Esophagus squamous epithelium (tissue), 5 donors: ENCODE measurements at regions not wholly inside any gene's neighbourhood (a gene's known extent, or its start where the extent isn't known, plus 50 kb on each side); places are given as distances from the start of the nearest gene placed in this dataset.

ENCODE experiments used
- DNase-seq: peaks from one replicate; lab custom pipeline; 2025; lab: John Stamatoyannopoulos, UW
- H3K27ac ChIP-seq, 4 donors: fragments of 200-600 bp; sonication (generic); one replicate each; pipeline ENCODE4 v1.5.1; 2016 to 2019; ENCODE audit warnings: mild to moderate bottlenecking in 1 of 4
- H3K27me3 ChIP-seq, 4 donors: fragments of 200-600 bp; sonication (generic); 1 replicate in 3 of 4; 2 replicates in 1 of 4; pipeline versions ENCODE4 v1.5.1 to v1.6.0; 2017 to 2021; ENCODE audit warnings: antibody characterized with exemption in 1 of 4
- H3K36me3 ChIP-seq, 3 donors: fragments of 200-600 bp; sonication (generic); one replicate each; pipeline ENCODE4 v1.5.1; 2016 to 2019
- H3K4me1 ChIP-seq, 3 donors: fragments of 200-600 bp; sonication (generic); one replicate each; pipeline ENCODE4 v1.5.1; 2017 to 2019
- H3K4me3 ChIP-seq, 4 donors: fragments of 200-600 bp; sonication (generic); 1 replicate in 3 of 4; 2 replicates in 1 of 4; pipeline ENCODE4 v1.5.1; 2016 to 2019; ENCODE audit warnings: mild to moderate bottlenecking in 2 of 4, moderate library complexity in 1 of 4
- H3K9me3 ChIP-seq, 3 donors: fragments of 200-600 bp; sonication (generic); one replicate each; pipeline ENCODE4 v1.5.1; 2016 to 2019
- POLR2A ChIP-seq, 4 donors: fragments of 450-650 bp; IDR thresholded peaks; one replicate each; pipeline ENCODE4 v1.6.1; 2017; ENCODE audit warnings: antibody characterized with exemption in 4 of 4, mild to moderate bottlenecking in 4 of 4, moderate library complexity in 3 of 4
- WGBS, 2 donors: methylation state at CpG; one replicate each; pipeline ENCODE4 v1.1.5; 2018; 5-methylcytosine and 5-hydroxymethylcytosine counted together
- intact Hi-C: fragments of 100-400 bp; cut with DNase I; formaldehyde crosslinking; loops from one replicate; pipeline ENCODE4 v1.15.0; 2022
- TF ChIP-seq, protein P1 (sequence below), 6 experiments: fragments of 450-650 bp in 4 of 6; fragments of 200-600 bp in 2 of 6; sonication (generic) in 2 of 6; IDR thresholded peaks; one replicate each; pipeline ENCODE4 v1.5.1; 2016 to 2019; ENCODE audit warnings: antibody characterized with exemption in 6 of 6, mild to moderate bottlenecking in 4 of 6, moderate library complexity in 4 of 6
- donor health status: DM: yes; HTN: yes; CAD: no.

- no peaks in the 10 kb centered on the region for H3K36me3 ChIP-seq
- H3K4me3 ChIP-seq, result no peak overlapping the region
- 57 to 75% methylated on average over 3 of the region's 3 CpGs for WGBS, 2 donors
- no peak for DNase-seq
- H3K9me3 ChIP-seq, result no peaks in the 10 kb centered on the region
- H3K27ac ChIP-seq, result no peak overlapping the region
- intact Hi-C loops, result no loop called here
- H3K27me3 ChIP-seq, result peaks cover 5 to 97% (median 19%) of the 10 kb centered on the region in 4 donors
- TF ChIP-seq, protein P1, sequence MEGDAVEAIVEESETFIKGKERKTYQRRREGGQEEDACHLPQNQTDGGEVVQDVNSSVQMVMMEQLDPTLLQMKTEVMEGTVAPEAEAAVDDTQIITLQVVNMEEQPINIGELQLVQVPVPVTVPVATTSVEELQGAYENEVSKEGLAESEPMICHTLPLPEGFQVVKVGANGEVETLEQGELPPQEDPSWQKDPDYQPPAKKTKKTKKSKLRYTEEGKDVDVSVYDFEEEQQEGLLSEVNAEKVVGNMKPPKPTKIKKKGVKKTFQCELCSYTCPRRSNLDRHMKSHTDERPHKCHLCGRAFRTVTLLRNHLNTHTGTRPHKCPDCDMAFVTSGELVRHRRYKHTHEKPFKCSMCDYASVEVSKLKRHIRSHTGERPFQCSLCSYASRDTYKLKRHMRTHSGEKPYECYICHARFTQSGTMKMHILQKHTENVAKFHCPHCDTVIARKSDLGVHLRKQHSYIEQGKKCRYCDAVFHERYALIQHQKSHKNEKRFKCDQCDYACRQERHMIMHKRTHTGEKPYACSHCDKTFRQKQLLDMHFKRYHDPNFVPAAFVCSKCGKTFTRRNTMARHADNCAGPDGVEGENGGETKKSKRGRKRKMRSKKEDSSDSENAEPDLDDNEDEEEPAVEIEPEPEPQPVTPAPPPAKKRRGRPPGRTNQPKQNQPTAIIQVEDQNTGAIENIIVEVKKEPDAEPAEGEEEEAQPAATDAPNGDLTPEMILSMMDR (IDR thresholded peaks at IDR 0.05), result no peak
- no peak for TF ChIP-seq POLR2A (IDR thresholded peaks at IDR 0.05)
- H3K4me1 ChIP-seq, result peaks cover 0 to 15% (median 6%) of the 10 kb centered on the region in 3 donors
These were observed 169.3 kb upstream of the CACNA1E start for GRCh38 chr1:181314010-181314409.

- TF ChIP-seq, protein P1 (IDR thresholded peaks at IDR 0.05), result no peak
- TF ChIP-seq POLR2A (IDR thresholded peaks at IDR 0.05), result no peak
- no peak overlapping the region for H3K4me3 ChIP-seq
- H3K4me1 ChIP-seq, result peaks cover 0 to 15% (median 6%) of the 10 kb centered on the region in 3 donors
- H3K27ac ChIP-seq, result no peak overlapping the region
- no peaks in the 10 kb centered on the region for H3K36me3 ChIP-seq
- no peak for DNase-seq
- H3K27me3 ChIP-seq, result peaks cover 5 to 98% (median 21%) of the 10 kb centered on the region in 4 donors
- intact Hi-C loops, result no loop called here
- WGBS, 2 donors, result 10 to 19% methylated on average over 4 to 5 of the region's 6 CpGs
- no peaks in the 10 kb centered on the region for H3K9me3 ChIP-seq
These were observed 168.4 kb upstream of the CACNA1E start for GRCh38 chr1:181314959-181315358.

DNA sequence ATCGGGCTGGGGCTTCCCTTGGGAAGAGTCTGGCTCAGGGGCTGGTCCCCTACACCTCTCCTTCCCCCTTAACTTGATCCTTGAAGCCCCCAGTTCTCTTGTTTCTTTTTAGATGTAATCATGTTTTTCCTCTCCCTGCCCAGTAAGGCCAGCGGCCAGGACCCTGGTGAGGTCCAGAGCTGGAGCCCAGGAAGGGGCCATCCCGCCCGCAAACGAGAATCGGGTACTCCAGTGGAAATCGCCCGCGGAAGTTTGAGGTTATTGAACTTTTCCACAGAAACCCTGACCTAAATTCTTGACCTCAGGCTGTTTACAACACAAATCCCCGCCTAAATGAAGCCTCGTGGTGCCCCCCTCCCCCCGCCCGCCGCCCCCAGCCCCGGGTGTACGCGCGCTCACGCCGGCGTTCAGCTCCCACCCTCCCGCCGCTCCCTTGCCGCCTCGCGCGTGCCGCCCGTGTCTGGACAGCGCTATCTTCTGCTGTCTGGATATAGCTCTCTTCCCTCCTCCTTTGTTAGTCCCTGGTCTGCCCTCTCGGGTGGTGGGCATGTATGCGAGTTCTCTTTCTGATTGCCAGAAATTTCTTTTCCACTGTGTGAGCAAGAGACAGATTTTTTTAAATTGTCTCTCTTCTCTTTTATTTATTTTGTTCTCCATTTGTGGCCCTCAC is 165.9 kb upstream of the CACNA1E start:
- Histone ChIP-seq H3K27ac (no peak overlapping the region), H3K4me1 (peaks cover 0 to 15% (median 6%) of the 10 kb centered on the region in 3 donors), H3K9me3 (no peaks in the 10 kb centered on the region), H3K4me3 (peak overlapping the region in 1 of 4 donors; percentile 16), H3K27me3 (peaks cover 5 to 93% (median 21%) of the 10 kb centered on the region in 4 donors), H3K36me3 (no peaks in the 10 kb centered on the region)
- intact Hi-C loops, result no loop called here
- TF ChIP-seq, protein P1 (IDR thresholded peaks at IDR 0.05), result no peak
- no peak for DNase-seq
- 2% methylated on average over 15 to 22 of the region's 32 CpGs for WGBS, 2 donors

- peaks cover 0 to 15% (median 6%) of the 10 kb centered on the region in 3 donors for H3K4me1 ChIP-seq
- H3K9me3 ChIP-seq, result no peaks in the 10 kb centered on the region
- no peaks in the 10 kb centered on the region for H3K36me3 ChIP-seq
- H3K27ac ChIP-seq, result no peak overlapping the region
- no peak for DNase-seq
- peak overlapping the region in 1 of 4 donors; percentile 22 for H3K4me3 ChIP-seq
- WGBS, 2 donors, result 2 to 6% methylated on average over 12 to 27 of the region's 59 CpGs
- intact Hi-C loops, result no loop called here
- peaks cover 5 to 84% (median 21%) of the 10 kb centered on the region in 4 donors for H3K27me3 ChIP-seq
- TF ChIP-seq, protein P1 (IDR thresholded peaks at IDR 0.05), result no peak
- no peak for TF ChIP-seq POLR2A (IDR thresholded peaks at IDR 0.05)
These were observed 165.1 kb upstream of the CACNA1E start for GRCh38 chr1:181318022-181318857.

DNA sequence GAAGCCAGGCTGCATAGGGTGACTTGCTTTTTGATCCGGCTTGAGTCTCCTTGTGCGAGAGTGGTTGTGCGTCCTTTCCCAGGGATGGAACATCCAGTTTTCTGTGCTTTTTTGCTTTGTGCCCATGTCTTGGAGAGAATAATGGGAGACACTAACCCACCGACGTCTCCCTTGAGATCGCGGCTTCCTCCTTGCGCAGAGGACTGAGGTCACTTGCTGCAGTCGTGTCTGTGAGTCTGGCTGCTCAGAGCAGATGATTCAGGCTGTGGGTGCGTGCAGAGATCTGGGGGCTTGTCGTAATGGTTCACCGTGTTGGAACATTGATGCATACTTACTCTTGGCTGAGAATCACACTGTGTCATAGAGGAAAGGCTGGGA is 164.5 kb upstream of the CACNA1E start:
- peaks cover 5 to 78% (median 21%) of the 10 kb centered on the region in 4 donors for H3K27me3 ChIP-seq
- DNase-seq, result no peak
- H3K4me1 ChIP-seq, result peaks cover 0 to 15% (median 6%) of the 10 kb centered on the region in 3 donors
- intact Hi-C loops, result no loop called here
- no peak overlapping the region for H3K4me3 ChIP-seq
- no peaks in the 10 kb centered on the region for H3K9me3 ChIP-seq
- WGBS, 2 donors, result 7 to 8% methylated on average over 2 to 4 of the region's 12 CpGs
- H3K36me3 ChIP-seq, result no peaks in the 10 kb centered on the region
- H3K27ac ChIP-seq, result no peak overlapping the region
- no peak for TF ChIP-seq POLR2A (IDR thresholded peaks at IDR 0.05)
- TF ChIP-seq, protein P1 (IDR thresholded peaks at IDR 0.05), result no peak
